C4-2B (cell line): ENCODE measurements at regions not wholly inside any gene's neighbourhood (a gene's known extent, or its start where the extent isn't known, plus 50 kb on each side); places are given as distances from the start of the nearest gene placed in this dataset.

Source experiments
- H3K27ac ChIP-seq: fragments of 450-650 bp; 2 replicates; pipeline ENCODE4 v1.5.1; 2017
- CTCF ChIP-seq: fragments of 450-650 bp; conservative IDR thresholded peaks from 2 replicates; pipeline ENCODE4 v1.5.1; 2017; ENCODE audit warnings: mild to moderate bottlenecking
- ZFX ChIP-seq: fragments of 450-650 bp; IDR thresholded peaks from 2 replicates; pipeline ENCODE4 v1.6.1; 2017

- no peak for TF ChIP-seq CTCF
- no peak for TF ChIP-seq ZFX
- H3K27ac ChIP-seq: no peak overlapping the region
Observed at GRCh38 chr3:59133311-59133710, 83.5 kb upstream of the CFAP20DC start.

DNA sequence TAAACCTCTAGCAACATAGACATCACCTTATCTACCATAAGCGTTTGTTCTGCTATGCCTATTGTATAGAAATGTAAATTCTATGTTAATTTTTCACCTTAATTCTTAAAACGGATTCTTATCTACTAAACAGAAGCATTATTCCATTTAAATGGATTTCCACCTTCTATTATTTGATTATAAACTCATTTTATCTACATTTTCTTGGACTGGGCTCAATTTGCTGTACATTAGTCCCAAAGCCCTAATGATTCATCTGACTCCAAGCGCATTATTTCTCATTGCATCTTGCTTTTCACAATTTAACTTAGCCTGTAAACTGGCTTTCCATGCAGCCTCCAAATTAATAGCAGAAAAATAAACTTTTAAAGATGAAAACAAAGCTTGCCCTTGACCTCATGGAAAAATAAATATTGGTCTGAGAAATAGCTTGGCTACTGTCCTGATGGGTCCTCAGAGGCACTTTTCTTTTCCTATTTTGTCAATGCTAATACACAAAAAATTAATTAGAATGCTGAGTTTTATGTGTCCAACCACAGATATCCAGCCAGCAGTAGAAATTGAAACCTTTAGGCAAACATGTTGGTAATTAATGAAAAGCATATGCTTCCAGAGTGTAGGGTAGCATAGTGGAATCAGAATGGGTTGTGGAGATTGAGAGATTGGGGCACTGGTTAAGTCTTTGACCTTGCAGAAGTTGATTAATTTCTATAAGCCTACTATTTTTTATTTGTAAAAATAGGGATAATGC, 81.4 kb upstream of the CFAP20DC start:
- no peak overlapping the region for H3K27ac ChIP-seq
- TF ChIP-seq CTCF: no peak
- TF ChIP-seq ZFX: no peak

DNA sequence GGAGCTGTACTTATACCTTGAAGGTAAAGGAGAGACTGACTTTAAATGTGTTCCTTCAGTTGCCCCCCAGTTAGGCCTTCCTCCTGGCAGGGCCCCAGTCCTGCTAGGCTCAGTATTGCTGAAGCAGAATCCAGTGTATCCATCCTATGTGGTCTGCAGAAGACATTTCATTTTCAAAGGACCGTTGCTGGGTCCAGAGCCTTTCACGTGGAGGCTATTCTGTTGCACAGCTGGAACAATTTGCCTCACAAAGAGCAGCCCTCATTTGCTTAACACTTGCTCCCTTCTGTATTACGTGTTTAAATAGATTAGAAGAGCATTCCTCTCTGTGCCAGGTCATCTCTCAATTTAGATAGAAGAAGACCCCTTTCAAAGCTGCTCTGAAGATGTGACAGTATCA, 78.9 kb upstream of the CFAP20DC start:
- TF ChIP-seq CTCF: no peak
- no peak for TF ChIP-seq ZFX
- H3K27ac ChIP-seq: no peak overlapping the region

DNA sequence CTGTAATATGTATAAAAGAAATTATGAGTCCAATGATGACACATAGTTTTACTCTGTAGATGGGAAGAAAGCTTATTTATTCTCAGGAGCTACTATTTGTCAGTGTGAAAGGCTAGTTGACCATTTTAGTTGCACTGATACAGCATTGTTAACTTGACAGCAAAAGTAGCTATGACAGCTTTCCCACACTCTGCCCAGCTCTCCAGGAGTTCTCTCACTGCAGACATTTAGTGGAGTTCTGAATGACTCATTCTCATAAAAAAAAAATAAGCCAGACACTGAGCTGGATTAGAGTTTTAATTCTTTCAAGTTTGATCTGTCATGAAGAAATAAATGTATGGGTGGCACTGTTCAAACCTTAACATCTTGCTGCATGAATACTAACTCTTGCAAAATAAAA, 77.2 kb upstream of the CFAP20DC start:
- TF ChIP-seq CTCF (no peak), ZFX (no peak)
- H3K27ac ChIP-seq: no peak overlapping the region

- no peak for TF ChIP-seq CTCF
- no peak for TF ChIP-seq ZFX
- H3K27ac ChIP-seq: no peak overlapping the region
Observed at GRCh38 chr3:59126446-59126845, 76.6 kb upstream of the CFAP20DC start.

GRCh38 chr3:59121346-59122144, 71.7 kb upstream of the CFAP20DC start:
- TF ChIP-seq ZFX (no peak), CTCF (no peak)
- no peak overlapping the region for H3K27ac ChIP-seq

GRCh38 chr3:59118928-59119327, 69.1 kb upstream of the CFAP20DC start:
- TF ChIP-seq CTCF: no peak
- no peak for TF ChIP-seq ZFX
- no peak overlapping the region for H3K27ac ChIP-seq
